ENCODE measurements at regions not wholly inside any gene's neighbourhood (a gene's known extent, or its start where the extent isn't known, plus 50 kb on each side); places are given as distances from the start of the nearest gene placed in this dataset.
"Not testable (repeated sequence)": the region's sequence is repeated elsewhere in the genome, so short reads cannot be mapped to it uniquely, and the experiment has no call there.

DNA sequence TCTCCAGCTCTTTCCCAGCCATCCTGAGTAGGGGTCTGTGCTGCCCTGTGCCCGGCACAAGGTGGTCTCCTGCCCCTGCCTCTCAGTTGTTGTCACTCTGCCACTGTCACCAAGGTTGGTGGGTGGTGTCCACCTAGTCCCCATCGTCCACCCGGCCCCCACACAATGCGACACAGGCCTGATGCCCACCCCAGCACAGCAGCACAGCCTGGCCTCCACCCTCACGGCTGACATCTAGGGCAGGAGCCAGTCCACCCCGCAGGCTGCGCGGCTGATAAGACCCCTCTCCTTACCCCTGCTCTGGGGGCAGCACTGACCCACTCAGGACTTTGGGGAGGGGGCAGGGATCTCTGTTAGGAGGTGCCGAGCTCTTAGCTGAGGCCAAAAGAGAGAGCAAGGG, 198.3 kb downstream of the LIPI start:
- ChIA-PET POLR2A (no interaction called here), CTCF (no interaction called here)
- H3K27ac ChIP-seq (ENCODE audit: extremely low read depth, low read depth, low read length) = no peak overlapping the region
- H3K4me3 ChIP-seq (ENCODE audit: low read depth, low read length) = no peak overlapping the region
- TF ChIP-seq ZNF324 (tag by site-specific recombination; IDR thresholded peaks at IDR 0.05) (no peak), ZNF302 (tag by site-specific recombination; IDR thresholded peaks at IDR 0.05; ENCODE audit: low read depth) (no peak), ZNF560 (tag by site-specific recombination; IDR thresholded peaks at IDR 0.05; ENCODE audit: borderline replicate concordance) (no peak), ZNF830 (tag by site-specific recombination; IDR thresholded peaks at IDR 0.05; ENCODE audit: low read depth) (no peak), ZSCAN30 (tag by site-specific recombination; IDR thresholded peaks at IDR 0.05) (no peak), ZNF701 (tag by site-specific recombination; IDR thresholded peaks at IDR 0.05) (no peak), ZNF48 (tag by site-specific recombination; IDR thresholded peaks at IDR 0.05) (no peak)
- TF ChIP-seq, protein P1, sequence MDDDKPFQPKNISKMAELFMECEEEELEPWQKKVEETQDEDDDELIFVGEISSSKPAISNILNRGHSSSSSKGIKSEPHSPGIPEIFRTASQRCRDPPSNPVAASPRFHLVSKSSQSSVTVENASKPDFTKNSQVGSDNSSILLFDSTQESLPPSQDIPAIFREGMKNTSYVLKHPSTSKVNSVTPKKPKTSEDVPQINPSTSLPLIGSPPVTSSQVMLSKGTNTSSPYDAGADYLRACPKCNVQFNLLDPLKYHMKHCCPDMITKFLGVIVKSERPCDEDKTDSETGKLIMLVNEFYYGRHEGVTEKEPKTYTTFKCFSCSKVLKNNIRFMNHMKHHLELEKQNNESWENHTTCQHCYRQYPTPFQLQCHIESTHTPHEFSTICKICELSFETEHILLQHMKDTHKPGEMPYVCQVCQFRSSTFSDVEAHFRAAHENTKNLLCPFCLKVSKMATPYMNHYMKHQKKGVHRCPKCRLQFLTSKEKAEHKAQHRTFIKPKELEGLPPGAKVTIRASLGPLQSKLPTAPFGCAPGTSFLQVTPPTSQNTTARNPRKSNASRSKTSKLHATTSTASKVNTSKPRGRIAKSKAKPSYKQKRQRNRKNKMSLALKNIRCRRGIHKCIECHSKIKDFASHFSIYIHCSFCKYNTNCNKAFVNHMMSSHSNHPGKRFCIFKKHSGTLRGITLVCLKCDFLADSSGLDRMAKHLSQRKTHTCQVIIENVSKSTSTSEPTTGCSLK (tag by site-specific recombination; IDR thresholded peaks at IDR 0.05) = no peak
- H3K9me3 ChIP-seq (ENCODE audit: control insufficient read depth, insufficient read depth, low read depth, low read length) = no peaks in the 10 kb centered on the region
- H3K36me3 ChIP-seq (ENCODE audit: control insufficient read depth in 2 of 2, insufficient read depth in 1 of 2, low read length in 2 of 2) = no peaks in the 10 kb centered on the region
- no peaks in the 10 kb centered on the region for H3K4me1 ChIP-seq (ENCODE audit: control insufficient read depth, insufficient read depth, low read length)

DNA sequence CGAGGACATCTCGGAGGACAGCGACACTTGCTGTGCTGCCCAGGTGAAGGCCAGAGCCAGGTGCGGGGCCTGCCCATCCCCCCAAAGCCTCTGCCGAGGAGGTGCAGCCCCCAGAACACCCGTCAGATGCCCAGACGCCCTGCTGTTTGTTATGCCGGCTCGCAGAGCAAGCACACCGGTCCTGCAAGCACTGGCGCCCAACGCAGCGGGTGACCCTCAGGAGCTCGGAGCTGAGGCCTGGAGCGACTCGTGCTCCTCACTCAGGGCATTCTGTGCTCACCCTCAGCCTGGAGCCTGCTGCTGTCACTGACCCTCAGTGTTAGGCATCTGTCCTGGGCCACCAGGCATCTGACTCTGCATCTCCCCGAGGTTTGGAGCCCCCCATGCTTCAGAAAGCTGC, 199.0 kb downstream of the LIPI start:
- H3K4me1 ChIP-seq (ENCODE audit: control insufficient read depth, insufficient read depth, low read length); H3K4me3 ChIP-seq (ENCODE audit: low read depth, low read length); H3K9me3 ChIP-seq (ENCODE audit: control insufficient read depth, insufficient read depth, low read depth, low read length); H3K27ac ChIP-seq (ENCODE audit: extremely low read depth, low read depth, low read length); H3K36me3 ChIP-seq (ENCODE audit: control insufficient read depth in 2 of 2, insufficient read depth in 1 of 2, low read length in 2 of 2); POLR2A ChIA-PET: not testable (repeated sequence)
- CTCF ChIA-PET = interaction anchor here (0.6 kb wide), 1 partner anchor 8 kb away, joined by 3 read pairs; no protein-coding TSS in a partner anchor

DNA sequence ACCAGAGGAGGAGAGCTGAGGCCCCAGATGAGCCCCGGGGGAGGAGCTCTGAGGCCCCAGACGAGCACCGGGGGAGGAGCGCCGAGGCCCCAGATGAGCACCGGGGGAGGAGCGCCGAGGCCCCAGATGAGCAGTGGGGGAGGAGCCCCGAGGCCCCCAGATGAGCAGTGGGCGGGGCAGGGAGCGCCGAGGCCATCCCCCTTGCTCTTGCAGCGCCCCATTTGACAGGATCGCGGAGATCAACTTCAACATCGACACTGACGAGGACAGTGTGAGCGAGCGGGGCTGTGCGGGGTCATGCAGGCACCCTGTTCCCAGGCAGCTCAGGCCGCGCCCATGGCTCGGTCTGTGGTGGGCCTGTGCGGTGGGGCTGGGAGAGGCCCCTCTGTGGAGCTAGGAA, 199.6 kb downstream of the LIPI start:
- H3K9me3 ChIP-seq (ENCODE audit: control insufficient read depth, insufficient read depth, low read depth, low read length); H3K4me3 ChIP-seq (ENCODE audit: low read depth, low read length); CTCF ChIA-PET; H3K36me3 ChIP-seq (ENCODE audit: control insufficient read depth in 2 of 2, insufficient read depth in 1 of 2, low read length in 2 of 2); H3K27ac ChIP-seq (ENCODE audit: extremely low read depth, low read depth, low read length); POLR2A ChIA-PET; H3K4me1 ChIP-seq (ENCODE audit: control insufficient read depth, insufficient read depth, low read length): not testable (repeated sequence)

DNA sequence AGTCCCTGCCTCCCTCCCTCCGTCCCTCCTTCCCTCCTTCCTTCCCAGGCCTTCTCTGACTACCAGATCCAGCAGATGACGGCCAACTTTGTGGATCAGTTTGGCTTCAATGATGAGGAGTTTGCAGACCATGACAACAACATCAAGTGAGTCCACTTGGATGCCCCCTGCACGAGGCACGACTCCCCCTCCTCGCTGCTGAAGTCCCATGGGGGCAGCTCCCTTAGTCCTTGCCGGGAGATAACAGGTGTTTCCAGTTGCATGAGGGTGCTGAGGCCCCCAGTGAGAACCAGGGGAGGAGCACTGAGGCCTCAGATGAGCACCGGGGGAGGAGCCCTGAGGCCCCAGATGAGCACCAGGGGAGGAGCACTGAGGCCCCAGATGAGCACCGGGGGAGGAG, 200.0 kb downstream of the LIPI start:
- Histone ChIP-seq H3K9me3 (ENCODE audit: control insufficient read depth, insufficient read depth, low read depth, low read length) (no peaks in the 10 kb centered on the region), H3K4me3 (ENCODE audit: low read depth, low read length) (no peak overlapping the region), H3K36me3 (ENCODE audit: control insufficient read depth in 2 of 2, insufficient read depth in 1 of 2, low read length in 2 of 2) (no peaks in the 10 kb centered on the region), H3K4me1 (ENCODE audit: control insufficient read depth, insufficient read depth, low read length) (no peaks in the 10 kb centered on the region), H3K27ac (ENCODE audit: extremely low read depth, low read depth, low read length) (no peak overlapping the region)
- no peak for TF ChIP-seq ZNF558 (tag by site-specific recombination; IDR thresholded peaks at IDR 0.05)
- TF ChIP-seq ZNF548 (tag by site-specific recombination; IDR thresholded peaks at IDR 0.05) = no peak
- TF ChIP-seq ZNF211 (tag by site-specific recombination; IDR thresholded peaks at IDR 0.05; ENCODE audit: low read depth) = no peak
- no peak for TF ChIP-seq ZNF529 (tag by site-specific recombination; IDR thresholded peaks at IDR 0.05; ENCODE audit: insufficient replicate concordance)
- TF ChIP-seq KLF16 (tag by site-specific recombination; IDR thresholded peaks at IDR 0.05) = no peak
- TF ChIP-seq, protein P2, sequence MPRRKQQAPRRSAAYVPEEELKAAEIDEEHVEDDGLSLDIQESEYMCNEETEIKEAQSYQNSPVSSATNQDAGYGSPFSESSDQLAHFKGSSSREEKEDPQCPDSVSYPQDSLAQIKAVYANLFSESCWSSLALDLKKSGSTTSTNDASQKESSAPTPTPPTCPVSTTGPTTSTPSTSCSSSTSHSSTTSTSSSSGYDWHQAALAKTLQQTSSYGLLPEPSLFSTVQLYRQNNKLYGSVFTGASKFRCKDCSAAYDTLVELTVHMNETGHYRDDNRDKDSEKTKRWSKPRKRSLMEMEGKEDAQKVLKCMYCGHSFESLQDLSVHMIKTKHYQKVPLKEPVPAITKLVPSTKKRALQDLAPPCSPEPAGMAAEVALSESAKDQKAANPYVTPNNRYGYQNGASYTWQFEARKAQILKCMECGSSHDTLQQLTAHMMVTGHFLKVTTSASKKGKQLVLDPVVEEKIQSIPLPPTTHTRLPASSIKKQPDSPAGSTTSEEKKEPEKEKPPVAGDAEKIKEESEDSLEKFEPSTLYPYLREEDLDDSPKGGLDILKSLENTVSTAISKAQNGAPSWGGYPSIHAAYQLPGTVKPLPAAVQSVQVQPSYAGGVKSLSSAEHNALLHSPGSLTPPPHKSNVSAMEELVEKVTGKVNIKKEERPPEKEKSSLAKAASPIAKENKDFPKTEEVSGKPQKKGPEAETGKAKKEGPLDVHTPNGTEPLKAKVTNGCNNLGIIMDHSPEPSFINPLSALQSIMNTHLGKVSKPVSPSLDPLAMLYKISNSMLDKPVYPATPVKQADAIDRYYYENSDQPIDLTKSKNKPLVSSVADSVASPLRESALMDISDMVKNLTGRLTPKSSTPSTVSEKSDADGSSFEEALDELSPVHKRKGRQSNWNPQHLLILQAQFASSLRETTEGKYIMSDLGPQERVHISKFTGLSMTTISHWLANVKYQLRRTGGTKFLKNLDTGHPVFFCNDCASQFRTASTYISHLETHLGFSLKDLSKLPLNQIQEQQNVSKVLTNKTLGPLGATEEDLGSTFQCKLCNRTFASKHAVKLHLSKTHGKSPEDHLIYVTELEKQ (tag by site-specific recombination; IDR thresholded peaks at IDR 0.05; ENCODE audit: borderline replicate concordance) = no peak
- TF ChIP-seq ZBTB48 (tag by site-specific recombination; IDR thresholded peaks at IDR 0.05) = no peak
- TF ChIP-seq, protein P3, sequence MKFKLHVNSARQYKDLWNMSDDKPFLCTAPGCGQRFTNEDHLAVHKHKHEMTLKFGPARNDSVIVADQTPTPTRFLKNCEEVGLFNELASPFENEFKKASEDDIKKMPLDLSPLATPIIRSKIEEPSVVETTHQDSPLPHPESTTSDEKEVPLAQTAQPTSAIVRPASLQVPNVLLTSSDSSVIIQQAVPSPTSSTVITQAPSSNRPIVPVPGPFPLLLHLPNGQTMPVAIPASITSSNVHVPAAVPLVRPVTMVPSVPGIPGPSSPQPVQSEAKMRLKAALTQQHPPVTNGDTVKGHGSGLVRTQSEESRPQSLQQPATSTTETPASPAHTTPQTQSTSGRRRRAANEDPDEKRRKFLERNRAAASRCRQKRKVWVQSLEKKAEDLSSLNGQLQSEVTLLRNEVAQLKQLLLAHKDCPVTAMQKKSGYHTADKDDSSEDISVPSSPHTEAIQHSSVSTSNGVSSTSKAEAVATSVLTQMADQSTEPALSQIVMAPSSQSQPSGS (tag by site-specific recombination; IDR thresholded peaks at IDR 0.05; ENCODE audit: low read depth) = no peak
- TF ChIP-seq YY1 (tag by site-specific recombination; IDR thresholded peaks at IDR 0.05) = no peak
- no peak for TF ChIP-seq ZXDB (tag by site-specific recombination; IDR thresholded peaks at IDR 0.05)
- no peak for TF ChIP-seq ZNF169 (tag by site-specific recombination; IDR thresholded peaks at IDR 0.05)
- TF ChIP-seq GLI4 (tag by site-specific recombination; IDR thresholded peaks at IDR 0.05) = no peak
- TF ChIP-seq YY2 (tag by site-specific recombination; IDR thresholded peaks at IDR 0.05) = no peak
- ChIA-PET CTCF (no interaction called here), POLR2A (no interaction called here)

DNA sequence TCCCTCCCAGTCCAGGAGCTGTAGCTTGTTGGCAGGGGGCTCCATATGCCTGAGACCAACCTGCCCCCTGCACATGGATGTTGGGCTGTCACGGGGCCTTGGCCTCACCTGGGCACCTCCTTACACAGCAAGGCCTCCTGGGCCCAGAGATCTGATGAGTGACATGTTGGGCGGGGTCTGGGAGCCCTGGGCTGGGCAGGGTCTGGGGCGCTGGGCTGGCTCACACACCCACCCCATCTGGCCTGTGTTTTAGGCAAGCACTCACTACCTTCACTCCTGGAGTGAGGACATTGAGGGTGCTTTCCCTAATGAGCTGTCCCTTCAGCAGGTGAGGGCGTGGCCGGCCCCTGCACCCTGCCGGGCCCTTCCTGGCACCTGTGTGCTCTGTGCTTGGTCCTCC, 200.8 kb downstream of the LIPI start:
- H3K27ac ChIP-seq (ENCODE audit: extremely low read depth, low read depth, low read length); H3K4me1 ChIP-seq (ENCODE audit: control insufficient read depth, insufficient read depth, low read length); H3K9me3 ChIP-seq (ENCODE audit: control insufficient read depth, insufficient read depth, low read depth, low read length); POLR2A ChIA-PET; CTCF ChIA-PET; H3K36me3 ChIP-seq (ENCODE audit: control insufficient read depth in 2 of 2, insufficient read depth in 1 of 2, low read length in 2 of 2); H3K4me3 ChIP-seq (ENCODE audit: low read depth, low read length): not testable (repeated sequence)
